Activated CD8-positive, alpha-beta memory T cell treated with anti-CD3 and anti-CD28 coated beads, Interleukin-2, amount 50 U/mL, for 24 hours (primary cell): ENCODE measurements at regions not wholly inside any gene's neighbourhood (a gene's known extent, or its start where the extent isn't known, plus 50 kb on each side); places are given as distances from the start of the nearest gene placed in this dataset.

Experiments
- DNase-seq: peaks from one replicate; pipeline ENCODE4 v3.0.0-alpha.2; 2020; ENCODE audit errors: extremely low read depth

DNA sequence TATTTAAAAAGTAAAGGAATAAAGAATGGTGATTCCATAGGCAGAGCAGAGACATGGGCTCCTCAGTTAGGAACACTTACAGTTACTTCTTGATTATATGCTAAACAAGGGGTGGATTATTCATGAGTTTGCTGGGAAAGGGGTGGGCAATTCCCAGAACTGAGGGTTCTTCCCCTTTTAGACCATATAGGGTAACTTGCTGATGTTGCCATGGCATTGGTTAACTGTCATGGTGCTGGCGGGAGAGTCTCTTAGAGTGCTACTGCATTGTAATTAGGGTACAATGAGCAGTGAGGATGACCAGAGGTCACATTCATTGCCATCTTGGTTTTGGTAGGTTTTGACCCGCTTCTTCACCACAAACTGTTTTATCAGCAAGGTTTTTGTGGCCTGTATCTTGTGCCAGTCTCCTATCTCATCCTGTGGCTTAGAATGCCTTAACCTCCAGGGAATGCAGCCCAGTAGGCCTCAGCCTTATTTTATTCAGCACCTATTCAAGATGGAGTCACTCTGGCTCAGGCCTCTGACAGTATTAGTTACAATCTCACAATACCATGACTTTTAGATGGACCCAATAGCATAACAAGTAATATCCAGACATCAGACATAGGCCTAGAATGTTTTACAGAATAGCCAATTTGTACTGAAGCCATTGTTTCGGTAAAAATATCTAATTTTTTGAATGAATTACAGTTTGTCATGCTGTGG, 106.8 kb downstream of the ZBTB18 start:
- no peak for DNase-seq

DNA sequence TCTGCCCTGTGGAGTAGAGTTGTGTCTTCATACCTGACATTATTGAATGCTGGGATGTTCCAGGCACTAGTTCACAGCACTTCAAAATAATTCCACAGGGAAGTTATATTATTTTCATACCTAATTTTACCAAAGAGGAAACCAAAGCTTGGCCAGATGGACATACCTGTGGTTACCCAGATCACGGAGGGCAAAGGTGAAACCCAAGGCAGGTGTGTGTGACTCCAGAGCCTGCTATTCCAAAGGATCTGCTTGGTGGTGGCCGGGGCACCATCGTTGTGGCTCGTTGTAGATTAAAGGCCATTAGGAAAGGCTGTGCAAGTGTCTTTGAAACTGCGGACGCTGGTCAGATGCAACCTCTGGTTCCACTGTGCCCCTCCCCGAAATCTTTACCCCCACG, 108.6 kb downstream of the ZBTB18 start:
- DNase-seq, result no peak

DNA sequence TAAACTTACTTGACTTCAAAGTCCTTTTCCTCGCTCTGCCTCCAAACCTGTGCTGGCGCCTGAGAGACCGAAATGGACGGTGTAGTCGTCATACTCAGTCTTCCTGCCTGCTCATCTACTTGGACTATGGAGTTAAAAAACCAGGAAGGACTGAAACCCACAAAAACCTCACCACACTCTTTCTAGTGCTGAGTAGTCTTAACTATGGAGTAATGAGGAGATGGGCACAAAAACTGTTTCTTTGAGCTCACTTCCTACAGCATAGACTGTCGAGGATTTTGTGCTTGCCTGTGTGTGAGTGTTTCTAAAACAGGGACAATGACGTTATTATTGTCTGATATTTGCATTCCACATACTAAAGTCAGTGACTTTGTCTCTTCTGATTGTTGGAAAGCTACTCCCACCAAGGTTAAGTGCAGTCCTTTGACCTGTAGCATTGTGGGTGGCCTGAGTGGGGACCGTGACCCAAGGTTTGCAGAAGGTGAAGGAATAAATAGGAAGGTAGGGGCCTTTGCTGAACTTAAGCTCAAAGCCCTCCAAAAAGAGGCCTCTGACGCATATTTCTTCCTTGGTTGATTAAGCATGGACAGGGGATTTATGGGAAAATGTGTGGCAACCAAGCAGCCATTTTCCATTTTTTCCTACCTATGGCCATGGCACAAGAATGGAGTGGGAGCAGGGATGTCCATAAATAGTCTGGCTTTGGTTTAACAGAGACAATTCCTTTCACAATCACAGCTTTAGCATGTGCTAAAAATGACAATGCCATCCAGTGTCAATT, 109.6 kb downstream of the ZBTB18 start:
- DNase-seq, result no peak

DNA sequence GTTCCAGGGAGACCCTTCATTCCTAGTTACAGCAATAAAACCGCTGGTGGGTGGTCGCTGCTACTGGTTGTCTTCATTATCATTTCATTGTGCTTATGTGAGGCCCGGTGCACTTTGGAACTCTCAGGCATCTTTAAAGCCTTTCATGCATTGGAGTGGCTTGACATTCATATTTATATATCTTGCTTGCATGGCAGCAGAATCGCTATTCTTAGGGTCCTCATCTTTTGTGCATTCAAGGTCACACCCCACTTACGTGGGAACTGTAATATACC, 110.1 kb downstream of the ZBTB18 start:
- no peak for DNase-seq

DNA sequence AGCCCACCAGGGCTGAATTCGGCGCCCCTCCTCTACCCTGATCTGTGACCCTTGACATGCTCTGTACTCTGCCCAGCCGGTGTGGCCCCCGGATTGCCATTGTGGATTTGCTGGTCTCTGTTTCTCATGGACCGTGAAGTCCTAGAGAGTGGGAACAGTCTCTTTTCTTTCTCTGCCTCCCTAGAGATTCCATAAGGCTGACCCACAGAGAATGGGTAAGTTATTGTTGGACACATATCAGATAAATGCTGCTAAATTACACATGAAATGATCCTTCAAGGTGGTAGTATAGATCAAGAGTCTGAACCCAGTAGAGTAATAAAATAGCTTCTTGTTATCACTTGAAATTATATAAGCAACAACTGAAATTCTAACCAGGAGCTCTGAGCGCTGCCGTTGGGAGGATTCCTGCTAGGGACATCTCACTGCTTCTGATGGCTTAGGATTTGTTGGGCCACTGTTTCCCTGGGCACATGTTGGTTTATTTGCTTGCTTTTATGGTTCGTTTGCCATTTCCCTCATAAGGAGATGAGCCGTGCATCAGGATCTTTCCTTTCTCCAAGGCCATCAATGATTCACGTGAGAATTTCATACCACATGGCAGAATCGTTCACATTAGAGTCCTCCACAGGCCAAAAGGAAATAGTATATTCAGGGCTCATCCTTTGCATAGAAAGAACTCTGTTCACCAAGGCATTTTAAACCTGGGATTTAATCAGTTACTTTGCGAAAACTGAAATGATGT, 111.9 kb downstream of the ZBTB18 start:
- DNase-seq, result no peak

DNA sequence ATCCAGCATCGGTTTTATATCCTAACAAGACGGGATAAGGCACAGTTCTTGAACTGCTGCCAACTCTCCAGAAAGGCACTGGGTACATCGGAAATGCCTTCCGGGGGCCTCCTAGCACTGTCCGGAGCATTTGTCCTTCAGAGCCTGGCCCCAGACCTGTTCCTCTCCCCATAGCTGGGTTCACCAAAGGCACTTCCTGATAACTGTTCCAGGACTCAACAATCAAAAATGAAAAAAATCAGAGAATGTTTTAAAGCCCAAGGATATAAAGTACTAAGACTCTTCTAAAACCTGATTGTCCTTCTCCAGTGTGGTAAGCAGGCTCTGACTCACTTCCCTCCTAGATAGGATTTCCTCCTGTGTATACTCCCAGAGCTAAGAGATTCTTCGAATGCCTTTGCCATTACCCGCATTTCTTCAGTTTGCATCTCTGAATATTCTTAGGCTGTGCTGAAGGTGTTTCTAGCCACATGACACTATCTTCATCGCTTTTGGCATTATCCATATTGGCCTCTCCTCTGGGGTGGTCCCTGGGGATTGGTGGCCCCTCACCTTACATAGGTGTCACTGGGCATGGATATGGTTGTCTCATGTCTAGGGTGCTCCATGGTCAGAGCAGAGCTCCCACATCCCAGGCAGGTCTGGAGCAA, 112.9 kb downstream of the ZBTB18 start:
- DNase-seq, result no peak

DNA sequence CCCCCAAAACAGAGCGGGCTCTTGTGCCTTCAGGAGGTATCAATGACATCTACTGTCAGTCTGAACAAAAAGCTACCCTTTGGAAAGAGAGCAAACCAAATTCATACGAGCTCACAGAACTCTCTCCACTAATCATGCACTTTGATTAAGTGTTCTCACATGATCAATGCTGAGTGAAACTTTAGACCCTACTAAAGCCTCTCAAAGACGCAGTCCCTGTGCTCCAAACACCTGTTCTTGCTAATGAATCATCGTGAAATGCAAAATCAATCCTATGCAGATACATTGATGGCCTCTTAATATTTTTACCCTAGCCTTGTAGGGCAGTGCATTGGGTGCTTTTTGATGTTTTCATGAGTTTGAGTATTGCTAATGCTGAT, 113.4 kb downstream of the ZBTB18 start:
- DNase-seq, result no peak

DNA sequence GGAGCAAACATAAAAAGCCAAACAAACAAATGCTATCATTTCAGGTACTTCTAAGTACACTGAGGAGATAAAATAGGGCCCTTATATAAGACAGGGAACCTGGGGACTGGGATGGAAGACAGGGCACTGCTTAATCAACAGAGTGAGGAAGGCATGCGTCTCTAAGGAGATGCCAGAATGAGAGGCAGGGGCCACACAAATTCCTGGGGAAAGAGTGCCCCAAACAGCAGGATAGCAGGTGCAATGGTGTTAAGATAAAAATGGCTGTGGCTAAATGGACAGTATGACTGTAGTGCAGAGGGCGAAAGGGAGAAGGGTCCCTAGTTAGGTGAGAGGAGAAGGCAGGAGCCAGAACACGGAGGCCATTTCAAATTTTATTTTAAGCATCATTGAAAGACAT, 113.9 kb downstream of the ZBTB18 start:
- no peak for DNase-seq

DNA sequence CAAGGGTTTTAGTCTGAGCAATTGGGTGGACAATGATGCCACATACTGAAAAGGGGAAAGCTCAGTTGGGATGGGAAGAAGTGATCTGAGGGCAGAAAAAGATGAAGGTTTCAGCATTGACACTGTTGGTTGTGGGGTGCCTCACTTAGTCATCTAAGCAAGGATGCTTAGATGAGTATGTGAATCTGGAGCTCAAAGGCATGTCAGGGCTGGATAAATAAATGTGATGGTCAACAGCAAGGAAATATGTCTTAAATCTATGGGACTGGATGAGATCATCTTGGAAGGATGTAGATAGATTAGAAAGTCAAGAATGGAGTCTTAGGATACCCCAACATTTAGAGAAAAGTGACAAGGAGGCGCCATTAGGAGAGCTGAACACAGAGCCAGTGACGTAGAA, 114.6 kb downstream of the ZBTB18 start:
- DNase-seq, result no peak

DNA sequence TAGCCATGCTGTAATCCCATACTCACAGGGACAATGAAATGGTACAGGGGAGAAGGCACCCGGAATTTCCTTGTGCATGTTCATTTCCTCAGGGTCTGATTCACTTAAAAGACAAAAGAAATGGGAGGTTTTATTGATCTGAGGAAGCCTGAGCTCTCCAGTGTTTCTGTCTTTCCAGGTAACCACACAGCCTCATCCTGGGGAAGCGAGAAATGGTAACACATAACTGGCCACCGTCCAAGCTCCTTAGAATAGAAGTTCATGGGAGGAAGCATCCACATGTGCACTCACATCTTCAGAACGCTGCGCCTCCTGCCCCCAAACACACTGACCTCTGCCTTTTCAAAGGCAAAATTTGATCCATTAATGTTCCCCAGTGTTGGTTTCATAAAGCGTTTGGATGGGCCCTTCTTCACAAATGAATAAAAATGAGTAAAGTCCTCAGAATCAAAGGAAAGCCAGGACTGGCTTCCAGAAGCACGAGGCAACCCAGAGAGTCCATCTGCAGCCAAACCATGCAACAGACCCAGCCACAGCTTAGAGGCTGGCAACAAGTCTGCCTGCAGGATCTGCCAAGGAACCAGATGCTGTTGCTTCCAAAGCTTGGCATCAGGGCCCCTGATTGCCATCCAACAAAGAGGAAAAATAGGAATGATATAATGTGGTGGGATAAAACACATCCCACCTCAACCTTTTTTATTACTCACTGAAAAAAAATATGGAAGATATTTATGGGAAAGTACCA, 120.3 kb downstream of the ZBTB18 start:
- DNase-seq, result no peak

DNA sequence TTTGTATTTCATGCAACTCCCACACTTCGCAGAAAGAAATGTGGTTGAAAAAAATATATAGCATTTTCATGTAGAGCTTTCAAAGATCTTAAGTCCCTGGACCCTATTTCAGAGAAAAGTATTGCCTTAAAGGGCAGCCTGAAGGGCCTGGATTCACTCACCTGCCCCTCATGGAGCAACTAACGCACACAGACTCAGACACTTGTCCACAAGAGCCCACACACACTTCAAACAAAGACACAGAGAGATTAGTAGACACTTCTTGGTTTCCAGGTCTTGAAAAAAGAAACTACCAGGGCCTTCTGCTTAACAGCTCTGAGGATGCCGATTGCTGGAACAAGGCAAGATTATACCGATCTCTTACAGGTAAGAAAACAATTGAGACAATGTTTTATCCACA, 122.2 kb downstream of the ZBTB18 start:
- DNase-seq, result no peak

DNA sequence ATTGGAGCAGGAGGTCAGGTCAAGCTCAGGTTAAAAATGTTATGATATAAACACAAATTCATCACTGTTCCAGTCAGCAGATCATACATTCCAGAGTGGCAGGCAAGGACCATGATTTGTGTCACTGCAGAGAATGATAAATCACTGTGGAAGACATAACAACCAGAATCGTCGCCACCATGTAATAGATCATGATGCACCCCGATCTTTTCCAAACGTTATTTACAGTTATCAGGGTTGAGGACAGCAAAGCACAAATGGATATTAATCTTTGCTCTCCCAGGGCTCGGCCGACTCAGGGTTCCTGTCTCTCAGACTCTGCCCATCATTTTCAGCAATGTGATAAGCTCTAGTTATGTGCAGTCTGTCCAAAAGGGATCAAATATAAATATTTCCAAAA, 122.7 kb downstream of the ZBTB18 start:
- no peak for DNase-seq

DNA sequence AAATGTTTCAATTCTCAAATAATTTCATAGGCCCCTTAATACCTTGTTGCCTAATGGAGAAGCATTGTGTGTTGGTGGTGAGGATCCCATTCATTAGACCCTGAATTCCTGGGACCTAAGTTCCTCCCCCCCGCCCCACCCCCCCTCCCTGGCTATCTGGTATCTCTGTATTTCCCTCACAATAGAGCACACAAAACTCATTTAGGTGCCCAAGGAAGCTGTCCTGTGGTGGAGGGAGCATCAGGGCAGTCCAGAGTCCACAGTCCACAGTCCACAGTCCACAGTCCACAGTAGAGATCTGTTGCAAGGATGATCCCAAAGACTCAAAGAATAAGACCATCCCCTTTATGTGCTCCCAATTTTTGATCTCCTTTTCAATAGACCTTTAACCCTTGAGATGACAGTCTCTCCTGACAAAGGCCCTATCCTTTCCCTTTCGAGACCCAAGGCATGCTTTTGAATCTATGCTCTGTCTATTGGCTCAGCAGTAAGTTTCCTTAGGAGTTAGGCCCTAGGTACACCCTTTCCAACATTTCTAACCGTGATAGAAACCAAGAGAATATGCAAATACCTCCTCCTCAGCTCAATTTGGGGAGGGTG, 123.9 kb downstream of the ZBTB18 start:
- no peak for DNase-seq

DNA sequence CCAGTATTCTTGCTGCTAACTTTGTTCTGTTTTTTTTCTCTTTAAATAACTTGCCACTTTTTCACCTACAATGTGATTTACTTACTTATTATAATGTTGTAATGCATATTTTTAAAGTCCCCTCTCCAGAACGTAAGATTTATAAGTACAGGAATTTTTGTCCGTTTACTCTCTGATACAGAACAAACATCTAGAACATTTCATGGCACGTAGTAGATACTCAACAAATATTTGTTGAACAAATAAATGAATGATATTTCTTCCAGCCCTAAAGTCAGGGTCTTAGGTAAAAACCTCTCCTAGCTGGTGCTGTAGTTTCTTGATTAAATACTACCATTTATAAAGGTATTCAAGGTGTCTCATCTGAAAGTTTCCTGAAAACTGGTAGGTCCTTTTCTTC, 125.1 kb downstream of the ZBTB18 start:
- DNase-seq, result no peak

DNA sequence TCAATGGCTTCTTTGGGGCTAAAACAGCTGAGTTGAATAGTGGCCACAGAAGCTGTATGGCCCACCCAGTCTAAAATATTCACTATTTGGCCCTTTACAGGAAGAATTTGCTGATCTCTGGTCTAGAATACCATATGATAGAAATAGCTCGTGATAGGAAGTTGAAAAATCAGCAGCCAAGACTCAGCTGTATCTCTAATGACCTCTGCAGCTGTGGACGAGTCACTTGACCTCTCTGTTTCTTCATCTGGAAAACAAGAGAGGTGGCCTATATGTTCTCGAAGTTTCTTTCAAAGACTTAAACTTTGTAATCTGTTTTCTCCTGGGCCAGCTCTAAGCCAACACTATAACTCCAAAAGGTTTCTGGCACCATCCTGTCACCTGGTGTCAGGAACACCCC, 129.2 kb downstream of the ZBTB18 start:
- DNase-seq, result no peak

DNA sequence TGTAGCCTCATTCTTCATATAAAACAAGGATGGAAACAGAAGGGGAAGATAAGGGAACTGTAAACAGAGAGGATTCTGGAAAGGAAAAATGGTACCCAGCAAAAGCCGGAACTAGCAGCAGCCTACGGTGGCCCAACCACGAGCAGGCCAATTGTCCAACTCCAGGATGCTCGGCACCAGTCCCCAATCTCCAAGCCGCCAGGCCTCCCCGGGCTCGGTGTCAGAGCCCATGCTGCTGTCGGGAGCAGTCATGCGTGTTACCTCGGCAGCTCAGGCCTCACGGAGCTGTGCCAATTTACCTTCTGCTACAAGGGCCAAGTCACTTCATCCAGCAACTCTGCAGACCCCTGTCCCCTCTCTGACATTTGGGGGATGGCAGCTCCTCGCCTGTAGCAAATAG, 130.8 kb downstream of the ZBTB18 start:
- no peak for DNase-seq

DNA sequence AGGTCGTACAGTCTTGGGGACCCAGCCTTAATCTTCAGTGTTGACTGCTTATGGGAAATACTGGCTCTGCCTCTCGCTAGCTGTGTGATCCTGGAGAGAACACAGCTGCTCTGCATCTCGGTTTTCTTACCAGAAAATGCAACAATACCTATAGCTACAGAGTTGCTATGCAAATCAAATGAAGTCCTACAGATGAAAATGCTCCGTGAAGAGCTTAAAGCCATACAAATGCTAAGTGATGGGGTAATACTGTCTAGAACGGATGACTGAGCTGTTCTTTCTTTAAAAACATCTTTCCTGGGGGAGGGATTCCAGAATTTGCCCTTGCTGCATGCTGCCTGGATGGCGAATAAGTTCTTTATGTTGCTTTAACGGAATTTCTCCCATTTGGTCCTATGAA, 132.0 kb downstream of the ZBTB18 start:
- no peak for DNase-seq

DNA sequence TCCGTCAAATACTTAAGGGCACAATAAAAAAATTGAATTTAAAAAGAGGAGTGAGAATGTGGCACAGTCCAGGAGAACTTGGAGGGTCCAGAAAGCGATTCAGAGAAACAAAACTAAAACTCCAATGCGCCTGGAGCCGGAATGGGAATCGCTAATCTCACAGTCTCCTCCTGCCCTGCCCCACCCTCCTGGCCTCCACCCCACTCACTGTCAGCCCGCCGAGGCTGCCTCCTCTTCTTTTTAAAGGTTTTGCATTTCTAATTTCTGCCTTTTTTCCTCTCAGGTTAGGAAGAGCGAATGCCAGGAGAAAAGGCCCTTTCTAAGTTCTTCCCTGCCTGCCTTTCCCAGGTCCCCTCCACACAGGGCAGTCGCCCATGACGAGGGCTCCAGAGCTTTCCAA, 135.3 kb downstream of the ZBTB18 start:
- DNase-seq, result no peak

DNA sequence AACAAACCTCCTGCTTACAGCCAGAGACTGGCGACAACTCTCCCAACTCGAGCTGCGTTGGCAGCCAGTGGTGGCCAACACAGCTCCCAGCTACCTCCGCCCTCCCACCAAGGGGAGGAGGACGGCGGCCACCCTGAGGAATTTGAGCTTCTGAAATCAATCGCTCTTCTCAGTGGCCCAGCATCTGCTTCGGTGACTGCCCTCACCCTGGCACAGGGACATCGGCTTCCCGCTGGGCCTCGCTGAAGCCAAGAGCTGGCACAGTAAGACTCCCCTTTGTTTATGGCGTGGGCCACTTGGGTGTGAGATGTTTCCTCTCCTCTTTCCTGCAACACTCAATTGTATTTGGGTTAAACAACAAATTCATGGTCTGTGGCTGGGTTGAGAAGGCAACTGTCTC, 136.2 kb downstream of the ZBTB18 start:
- no peak for DNase-seq

DNA sequence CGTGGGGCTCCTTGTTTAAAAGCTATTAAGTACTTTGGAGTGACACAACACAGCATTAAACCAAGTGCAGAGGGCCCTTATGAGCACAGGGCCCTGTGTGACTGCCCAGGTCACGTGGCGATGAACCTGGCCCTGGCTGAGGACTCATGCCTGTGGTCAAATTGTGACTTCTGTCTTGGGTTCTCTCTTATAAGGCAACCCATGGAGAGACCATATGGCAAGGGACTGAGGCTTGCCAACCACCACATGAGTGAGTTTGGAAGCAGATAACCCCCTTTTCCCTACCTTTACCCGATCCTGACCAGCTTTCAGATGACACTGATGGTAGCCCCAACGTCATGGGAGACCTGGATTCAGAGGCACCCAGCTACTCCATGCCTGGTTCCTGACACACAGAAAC, 140.5 kb downstream of the ZBTB18 start:
- DNase-seq, result no peak

DNA sequence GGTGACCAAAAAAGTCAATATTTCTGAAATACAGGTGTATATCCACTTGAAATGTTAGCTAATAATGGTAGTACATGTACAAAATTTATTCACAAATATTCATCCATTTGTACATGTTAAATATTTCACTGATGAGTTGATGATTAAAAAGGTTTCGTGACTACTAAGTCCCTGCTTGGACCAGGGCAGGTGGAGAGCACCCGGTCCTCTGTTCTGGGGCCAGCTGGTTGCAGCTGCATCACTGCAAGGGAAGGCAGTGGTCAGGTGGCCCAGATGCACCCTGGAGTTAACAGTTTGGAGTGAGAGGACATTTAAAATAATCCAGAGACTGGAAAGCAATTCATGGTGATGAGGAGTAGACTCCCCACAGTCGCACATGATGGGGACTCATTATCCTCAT, 141.2 kb downstream of the ZBTB18 start:
- DNase-seq, result no peak
